ENCODE measurements at regions not wholly inside any gene's neighbourhood (a gene's known extent, or its start where the extent isn't known, plus 50 kb on each side); places are given as distances from the start of the nearest gene placed in this dataset.
"Not testable (repeated sequence)": the region's sequence is repeated elsewhere in the genome, so short reads cannot be mapped to it uniquely, and the experiment has no call there.

- DNase-seq (ENCODE audit: low read depth), result no peak
- TF ChIP-seq CTCF (IDR thresholded peaks at IDR 0.05; ENCODE audit: insufficient read depth, low read length, poor library complexity, severe bottlenecking), result no peak
- H3K27me3 ChIP-seq (ENCODE audit: control insufficient read depth, insufficient read depth, low read length), result no peaks in the 10 kb centered on the region
- no peaks in the 10 kb centered on the region for H3K36me3 ChIP-seq (ENCODE audit: control insufficient read depth, insufficient read depth, low read length)
- H3K4me3 ChIP-seq (ENCODE audit: low read depth, low read length), result no peak overlapping the region
Observed at GRCh38 chr12:19764408-19764807, 325.1 kb downstream of the AEBP2 start.

- DNase-seq (ENCODE audit: low read depth), result no peak
- H3K36me3 ChIP-seq (ENCODE audit: control insufficient read depth, insufficient read depth, low read length), result no peaks in the 10 kb centered on the region
Observed at GRCh38 chr12:19771858-19772257, 332.6 kb downstream of the AEBP2 start.

GRCh38 chr12:19772776-19773175 lies 333.5 kb downstream of the AEBP2 start:
- DNase-seq (ENCODE audit: low read depth), result no peak
- Histone ChIP-seq H3K36me3 (ENCODE audit: control insufficient read depth, insufficient read depth, low read length) (no peaks in the 10 kb centered on the region), H3K4me3 (ENCODE audit: low read depth, low read length) (no peak overlapping the region), H3K27me3 (ENCODE audit: control insufficient read depth, insufficient read depth, low read length) (no peaks in the 10 kb centered on the region)
- no peak for TF ChIP-seq CTCF (IDR thresholded peaks at IDR 0.05; ENCODE audit: insufficient read depth, low read length, poor library complexity, severe bottlenecking)

More at GRCh38 chr12:19771858-19772257, 332.6 kb downstream of the AEBP2 start:
- no peak for TF ChIP-seq CTCF (IDR thresholded peaks at IDR 0.05; ENCODE audit: insufficient read depth, low read length, poor library complexity, severe bottlenecking)
- Histone ChIP-seq H3K4me3 (ENCODE audit: low read depth, low read length) (no peak overlapping the region), H3K27me3 (ENCODE audit: control insufficient read depth, insufficient read depth, low read length) (no peaks in the 10 kb centered on the region)

- Histone ChIP-seq H3K4me3 (ENCODE audit: low read depth, low read length) (no peak overlapping the region), H3K27me3 (ENCODE audit: control insufficient read depth, insufficient read depth, low read length) (no peaks in the 10 kb centered on the region), H3K36me3 (ENCODE audit: control insufficient read depth, insufficient read depth, low read length) (no peaks in the 10 kb centered on the region)
- TF ChIP-seq CTCF (IDR thresholded peaks at IDR 0.05; ENCODE audit: insufficient read depth, low read length, poor library complexity, severe bottlenecking), result no peak
- DNase-seq (ENCODE audit: low read depth), result no peak
Observed at GRCh38 chr12:19775241-19775640, 335.9 kb downstream of the AEBP2 start.

- H3K36me3 ChIP-seq (ENCODE audit: control insufficient read depth, insufficient read depth, low read length); H3K4me3 ChIP-seq (ENCODE audit: low read depth, low read length); DNase-seq (ENCODE audit: low read depth); H3K27me3 ChIP-seq (ENCODE audit: control insufficient read depth, insufficient read depth, low read length): not testable (repeated sequence)
Observed at GRCh38 chr12:19775976-19776375, 336.7 kb downstream of the AEBP2 start.

GRCh38 chr12:19778172-19778571 lies 338.9 kb downstream of the AEBP2 start:
- DNase-seq (ENCODE audit: low read depth), result no peak
- TF ChIP-seq CTCF (IDR thresholded peaks at IDR 0.05; ENCODE audit: insufficient read depth, low read length, poor library complexity, severe bottlenecking), result no peak
- no peaks in the 10 kb centered on the region for H3K36me3 ChIP-seq (ENCODE audit: control insufficient read depth, insufficient read depth, low read length)
- no peaks in the 10 kb centered on the region for H3K27me3 ChIP-seq (ENCODE audit: control insufficient read depth, insufficient read depth, low read length)
- no peak overlapping the region for H3K4me3 ChIP-seq (ENCODE audit: low read depth, low read length)

Measured in kidney epithelial cell (primary cell).